K562 (cell line): ENCODE measurements at regions not wholly inside any gene's neighbourhood (a gene's known extent, or its start where the extent isn't known, plus 50 kb on each side); places are given as distances from the start of the nearest gene placed in this dataset.

Experiments used
- ATF1 ChIP-seq, 2 experiments: fragments of 450-650 bp in 1 of 2; IDR thresholded peaks; 2 replicates each; pipeline ENCODE4 v1.6.1; 2016; ENCODE audit warnings: missing compliant biosample characterization in 1 of 2, missing genetic modification characterization in 1 of 2
- ATF7 ChIP-seq: fragments of 450-650 bp; IDR thresholded peaks from 2 replicates; pipeline ENCODE4 v1.7.1; 2014; ENCODE audit warnings: mild to moderate bottlenecking, moderate library complexity
- CREBBP ChIP-seq: IDR thresholded peaks from one replicate; pipeline ENCODE4 v1.6.1; 2012; ENCODE audit warnings: low read depth, mild to moderate bottlenecking, control low read depth, inconsistent platforms, low read length
- ETV6 ChIP-seq, 3 experiments: fragments of 150-350 bp in 1 of 3; sonication (generic) in 1 of 3; formaldehyde crosslinking in 1 of 3; IDR thresholded peaks; 2 replicates each; pipeline versions ENCODE4 v1.6.1 to v1.8.0; 2014 to 2022; ENCODE audit warnings: borderline replicate concordance in 2 of 3, low read depth in 2 of 3, antibody characterized with exemption in 1 of 3, low read length in 1 of 3, mild to moderate bottlenecking in 1 of 3, missing genetic modification reagents in 1 of 3
- GATAD2B ChIP-seq: fragments of 450-650 bp; IDR thresholded peaks from 2 replicates; pipeline ENCODE4 v1.6.1; 2017; ENCODE audit warnings: mild to moderate bottlenecking, borderline replicate concordance
- KLF13 ChIP-seq: fragments of 450-650 bp; IDR thresholded peaks from 2 replicates; pipeline ENCODE4 v1.6.1; 2016; ENCODE audit warnings: missing genetic modification characterization, low read depth, mild to moderate bottlenecking, missing compliant biosample characterization, moderate library complexity, borderline replicate concordance
- KLF16 ChIP-seq: IDR thresholded peaks from 2 replicates; pipeline ENCODE4 v1.6.1; 2016; ENCODE audit warnings: antibody characterized with exemption
- MED1 ChIP-seq: sonication (generic); formaldehyde crosslinking; IDR thresholded peaks from 2 replicates; pipeline ENCODE4 v1.8.1; 2023; ENCODE audit warnings: missing genetic modification reagents, borderline replicate concordance
- MEIS2 ChIP-seq: fragments of 450-650 bp; IDR thresholded peaks from 2 replicates; pipeline ENCODE4 v1.6.1; 2014; ENCODE audit warnings: mild to moderate bottlenecking; ENCODE audit not compliant: partially characterized antibody
- NUFIP1 ChIP-seq: fragments of 450-650 bp; IDR thresholded peaks from 2 replicates; pipeline ENCODE4 v1.6.1; 2018; ENCODE audit not compliant: partially characterized antibody
- RBFOX2 ChIP-seq: fragments of 200-400 bp; formaldehyde crosslinking; IDR thresholded peaks from 2 replicates; pipeline ENCODE4 v1.6.1; 2017; ENCODE audit warnings: low read depth, mild to moderate bottlenecking, low read length, moderate library complexity
- RNF2 ChIP-seq: sonication (generic); IDR thresholded peaks from 2 replicates; pipeline ENCODE4 v1.6.1; 2016
- SETDB1 ChIP-seq: IDR thresholded peaks from one replicate; pipeline ENCODE4 v1.6.1; 2012; ENCODE audit warnings: low read length, control low read depth, inconsistent platforms
- SUPT5H ChIP-seq: fragments of 450-650 bp; IDR thresholded peaks from 2 replicates; pipeline ENCODE4 v1.6.1; 2016
- THRAP3 ChIP-seq: fragments of 450-650 bp; IDR thresholded peaks from 2 replicates; pipeline ENCODE4 v1.6.1; 2016; ENCODE audit warnings: mild to moderate bottlenecking, inconsistent platforms, borderline replicate concordance
- TOE1 ChIP-seq, 2 experiments: fragments of 450-650 bp in 1 of 2; sonication (generic) in 1 of 2; formaldehyde crosslinking in 1 of 2; IDR thresholded peaks; 2 replicates each; pipeline versions ENCODE4 v1.7.1 to v1.8.0; 2016 to 2022; ENCODE audit warnings: borderline replicate concordance in 2 of 2, mild to moderate bottlenecking in 2 of 2, antibody characterized with exemption in 1 of 2, inconsistent platforms in 1 of 2, low read depth in 1 of 2, missing genetic modification reagents in 1 of 2, moderate library complexity in 1 of 2
- ZNF124 ChIP-seq: sonication (generic); formaldehyde crosslinking; IDR thresholded peaks from 2 replicates; pipeline ENCODE4 v1.8.1; 2022; ENCODE audit warnings: missing genetic modification reagents
- ZNF143 ChIP-seq: sonication (generic); formaldehyde crosslinking; IDR thresholded peaks from 2 replicates; pipeline ENCODE4 v1.9.0; 2022; ENCODE audit warnings: mild to moderate bottlenecking, missing genetic modification reagents
- ZNF282 ChIP-seq: sonication (generic); formaldehyde crosslinking; IDR thresholded peaks from 2 replicates; pipeline ENCODE4 v1.8.1; 2023; ENCODE audit warnings: missing genetic modification reagents
- TF ChIP-seq, protein P1 (sequence below): IDR thresholded peaks from 2 replicates; pipeline ENCODE4 v1.6.1; 2014; ENCODE audit warnings: antibody characterized with exemption
- TF ChIP-seq, protein P2 (sequence below), 2 experiments: IDR thresholded peaks; 2 replicates each; pipeline ENCODE4 v1.6.1; 2012; ENCODE audit warnings: improper control_type of control experiment in 2 of 2, low read depth in 2 of 2, low read length in 2 of 2, borderline replicate concordance in 1 of 2
- TF ChIP-seq, protein P3 (sequence below): fragments of 250-450 bp; sonication (Bioruptor Pico); IDR thresholded peaks from 2 replicates; pipeline ENCODE4 v1.9.0; 2021; ENCODE audit warnings: mild to moderate bottlenecking, inconsistent platforms

DNA sequence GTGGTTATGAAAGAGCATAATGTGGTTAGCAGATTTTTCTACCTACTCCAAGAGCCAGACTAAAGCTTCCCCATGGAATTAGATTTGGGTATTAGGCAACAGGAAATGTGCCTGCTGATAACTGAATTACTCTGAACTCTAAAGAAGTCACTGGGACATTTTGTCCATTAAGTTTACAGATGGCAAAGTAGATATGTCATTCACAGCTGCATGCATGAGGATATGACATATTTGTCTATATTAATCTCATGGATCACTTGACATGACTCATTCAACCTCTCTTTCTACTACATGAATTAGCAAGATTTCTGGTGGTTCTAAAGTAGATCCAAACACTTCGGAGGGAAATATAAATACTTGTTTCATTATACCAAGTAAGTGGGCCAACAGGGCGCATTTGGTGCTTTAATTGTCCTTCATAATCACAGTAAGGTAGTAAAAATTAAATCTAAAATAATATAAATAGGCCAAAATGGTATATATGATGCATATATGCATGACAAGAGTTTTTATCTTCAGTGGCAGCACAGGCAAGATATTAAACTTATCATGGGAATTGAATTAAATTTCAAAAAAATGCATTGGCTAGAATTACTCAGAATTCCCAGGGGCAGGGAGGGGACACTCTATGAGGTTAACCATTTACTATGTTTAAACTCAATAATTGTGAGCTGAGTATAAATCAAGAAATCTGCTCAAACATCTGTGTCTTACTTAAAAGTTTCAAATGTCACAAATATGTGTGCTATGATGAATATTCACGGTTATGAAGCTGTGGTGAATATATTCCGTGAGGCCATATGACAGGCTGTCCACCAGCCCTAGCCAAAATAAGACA lies 365.3 kb upstream of the KCNMB2 start (continued):
- TF ChIP-seq, protein P1, sequence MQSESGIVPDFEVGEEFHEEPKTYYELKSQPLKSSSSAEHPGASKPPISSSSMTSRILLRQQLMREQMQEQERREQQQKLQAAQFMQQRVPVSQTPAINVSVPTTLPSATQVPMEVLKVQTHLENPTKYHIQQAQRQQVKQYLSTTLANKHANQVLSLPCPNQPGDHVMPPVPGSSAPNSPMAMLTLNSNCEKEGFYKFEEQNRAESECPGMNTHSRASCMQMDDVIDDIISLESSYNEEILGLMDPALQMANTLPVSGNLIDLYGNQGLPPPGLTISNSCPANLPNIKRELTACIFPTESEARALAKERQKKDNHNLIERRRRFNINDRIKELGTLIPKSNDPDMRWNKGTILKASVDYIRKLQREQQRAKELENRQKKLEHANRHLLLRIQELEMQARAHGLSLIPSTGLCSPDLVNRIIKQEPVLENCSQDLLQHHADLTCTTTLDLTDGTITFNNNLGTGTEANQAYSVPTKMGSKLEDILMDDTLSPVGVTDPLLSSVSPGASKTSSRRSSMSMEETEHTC = peak; percentile 66
- TF ChIP-seq CREBBP (no peak), SUPT5H (no peak), ATF7 (peak; percentile 96), ZNF124 (CRISPR knock-in tag) (no peak), RNF2 (peak; percentile 95), KLF16 (peak; percentile 97), ZNF282 (CRISPR knock-in tag) (no peak), SETDB1 (no peak), NUFIP1 (peak; percentile 48), MED1 (CRISPR knock-in tag) (no peak), MEIS2 (peak; percentile 99), KLF13 (no peak), TOE1 (IDR thresholded peaks at IDR 0.05; ENCODE audit: borderline replicate concordance) (peak; percentile 68; the same call in 1 of the 2 replicates), TOE1 (CRISPR knock-in tag; IDR thresholded peaks at IDR 0.05; ENCODE audit: borderline replicate concordance, low read depth) (no peak), ETV6 (IDR thresholded peaks at IDR 0.05; ENCODE audit: borderline replicate concordance in 1 of 2, low read depth in 2 of 2, low read length in 1 of 2) (peak in 1 of 2 experiments; percentile 85; a peak in 2 of 4 replicates), ETV6 (CRISPR knock-in tag; IDR thresholded peaks at IDR 0.05; ENCODE audit: borderline replicate concordance) (no peak), ZNF143 (CRISPR knock-in tag) (no peak), GATAD2B (peak; percentile 98), THRAP3 (no peak), RBFOX2 (no peak), ATF1 (CRISPR knock-in tag; IDR thresholded peaks at IDR 0.05) (no peak), ATF1 (tag; IDR thresholded peaks at IDR 0.05) (peak; percentile 83)
- TF ChIP-seq, protein P2, sequence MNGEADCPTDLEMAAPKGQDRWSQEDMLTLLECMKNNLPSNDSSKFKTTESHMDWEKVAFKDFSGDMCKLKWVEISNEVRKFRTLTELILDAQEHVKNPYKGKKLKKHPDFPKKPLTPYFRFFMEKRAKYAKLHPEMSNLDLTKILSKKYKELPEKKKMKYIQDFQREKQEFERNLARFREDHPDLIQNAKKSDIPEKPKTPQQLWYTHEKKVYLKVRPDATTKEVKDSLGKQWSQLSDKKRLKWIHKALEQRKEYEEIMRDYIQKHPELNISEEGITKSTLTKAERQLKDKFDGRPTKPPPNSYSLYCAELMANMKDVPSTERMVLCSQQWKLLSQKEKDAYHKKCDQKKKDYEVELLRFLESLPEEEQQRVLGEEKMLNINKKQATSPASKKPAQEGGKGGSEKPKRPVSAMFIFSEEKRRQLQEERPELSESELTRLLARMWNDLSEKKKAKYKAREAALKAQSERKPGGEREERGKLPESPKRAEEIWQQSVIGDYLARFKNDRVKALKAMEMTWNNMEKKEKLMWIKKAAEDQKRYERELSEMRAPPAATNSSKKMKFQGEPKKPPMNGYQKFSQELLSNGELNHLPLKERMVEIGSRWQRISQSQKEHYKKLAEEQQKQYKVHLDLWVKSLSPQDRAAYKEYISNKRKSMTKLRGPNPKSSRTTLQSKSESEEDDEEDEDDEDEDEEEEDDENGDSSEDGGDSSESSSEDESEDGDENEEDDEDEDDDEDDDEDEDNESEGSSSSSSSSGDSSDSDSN (IDR thresholded peaks at IDR 0.05; ENCODE audit: borderline replicate concordance in 1 of 2, low read depth in 2 of 2, low read length in 2 of 2) = no peak
- TF ChIP-seq, protein P3, sequence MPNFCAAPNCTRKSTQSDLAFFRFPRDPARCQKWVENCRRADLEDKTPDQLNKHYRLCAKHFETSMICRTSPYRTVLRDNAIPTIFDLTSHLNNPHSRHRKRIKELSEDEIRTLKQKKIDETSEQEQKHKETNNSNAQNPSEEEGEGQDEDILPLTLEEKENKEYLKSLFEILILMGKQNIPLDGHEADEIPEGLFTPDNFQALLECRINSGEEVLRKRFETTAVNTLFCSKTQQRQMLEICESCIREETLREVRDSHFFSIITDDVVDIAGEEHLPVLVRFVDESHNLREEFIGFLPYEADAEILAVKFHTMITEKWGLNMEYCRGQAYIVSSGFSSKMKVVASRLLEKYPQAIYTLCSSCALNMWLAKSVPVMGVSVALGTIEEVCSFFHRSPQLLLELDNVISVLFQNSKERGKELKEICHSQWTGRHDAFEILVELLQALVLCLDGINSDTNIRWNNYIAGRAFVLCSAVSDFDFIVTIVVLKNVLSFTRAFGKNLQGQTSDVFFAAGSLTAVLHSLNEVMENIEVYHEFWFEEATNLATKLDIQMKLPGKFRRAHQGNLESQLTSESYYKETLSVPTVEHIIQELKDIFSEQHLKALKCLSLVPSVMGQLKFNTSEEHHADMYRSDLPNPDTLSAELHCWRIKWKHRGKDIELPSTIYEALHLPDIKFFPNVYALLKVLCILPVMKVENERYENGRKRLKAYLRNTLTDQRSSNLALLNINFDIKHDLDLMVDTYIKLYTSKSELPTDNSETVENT (CRISPR knock-in tag) = no peak
